Trophoblast cell (in vitro differentiated cells and primary cell): ENCODE measurements at regions not wholly inside any gene's neighbourhood (a gene's known extent, or its start where the extent isn't known, plus 50 kb on each side); places are given as distances from the start of the nearest gene placed in this dataset.

Source experiments
- DNase-seq, 2 donors: peaks; one replicate each; pipeline ENCODE4 v3.0.0-alpha.2; 2016
- H2AFZ ChIP-seq: 2 replicates; pipeline ENCODE4 v1.6.1; 2013; ENCODE audit warnings: low read length, moderate library complexity, mild to moderate bottlenecking; ENCODE audit not compliant: insufficient read depth, poor library complexity
- H2AK5ac ChIP-seq: 2 replicates; pipeline ENCODE4 v1.6.1; 2013; ENCODE audit warnings: mild to moderate bottlenecking, low read length
- H2BK120ac ChIP-seq: 2 replicates; pipeline ENCODE4 v1.6.1; 2013; ENCODE audit warnings: low read length, mild to moderate bottlenecking, moderate library complexity; ENCODE audit not compliant: insufficient read depth, poor library complexity
- H2BK12ac ChIP-seq: 2 replicates; pipeline ENCODE4 v1.6.1; 2013; ENCODE audit warnings: mild to moderate bottlenecking, low read length, moderate library complexity
- H2BK5ac ChIP-seq: 2 replicates; pipeline ENCODE4 v1.6.1; 2013; ENCODE audit warnings: low read length, low read depth, moderate library complexity, mild to moderate bottlenecking; ENCODE audit not compliant: poor library complexity
- H3K14ac ChIP-seq: 2 replicates; pipeline ENCODE4 v1.6.1; 2013; ENCODE audit warnings: mild to moderate bottlenecking, low read length
- H3K18ac ChIP-seq: 2 replicates; pipeline ENCODE4 v1.6.1; 2013; ENCODE audit warnings: mild to moderate bottlenecking, low read length
- H3K23ac ChIP-seq: 2 replicates; pipeline ENCODE4 v1.6.1; 2013; ENCODE audit warnings: low read length
- H3K27ac ChIP-seq: 2 replicates; pipeline ENCODE4 v1.5.1; 2013; ENCODE audit warnings: low read depth, mild to moderate bottlenecking, inconsistent platforms, low read length, moderate library complexity
- H3K27me3 ChIP-seq: 2 replicates; pipeline ENCODE4 v1.6.1; 2013; ENCODE audit warnings: inconsistent platforms, mild to moderate bottlenecking, low read length, moderate library complexity; ENCODE audit not compliant: insufficient read depth
- H3K36me3 ChIP-seq, 2 experiments: 1 replicate in 1 of 2; 2 replicates in 1 of 2; pipeline ENCODE4 v1.6.1; 2013; ENCODE audit warnings: low read length in 2 of 2, mild to moderate bottlenecking in 2 of 2, moderate library complexity in 1 of 2; ENCODE audit not compliant: insufficient read depth in 2 of 2, control insufficient read depth in 1 of 2
- H3K4ac ChIP-seq: 2 replicates; pipeline ENCODE4 v1.6.1; 2013; ENCODE audit warnings: low read depth, mild to moderate bottlenecking, low read length, moderate library complexity
- H3K4me1 ChIP-seq, 2 experiments: 1 replicate in 1 of 2; 2 replicates in 1 of 2; pipeline ENCODE4 v1.6.1; 2013; ENCODE audit warnings: low read length in 2 of 2, mild to moderate bottlenecking in 2 of 2, moderate library complexity in 1 of 2; ENCODE audit not compliant: insufficient read depth in 2 of 2, control insufficient read depth in 1 of 2
- H3K4me2 ChIP-seq: 2 replicates; pipeline ENCODE4 v1.6.1; 2013; ENCODE audit warnings: inconsistent platforms, mild to moderate bottlenecking, low read length, moderate library complexity
- H3K4me3 ChIP-seq: 2 replicates; pipeline ENCODE4 v1.5.1; 2013; ENCODE audit warnings: mild to moderate bottlenecking, low read depth, low read length, inconsistent platforms
- H3K79me1 ChIP-seq: one replicate; pipeline ENCODE4 v1.6.1; 2013; ENCODE audit warnings: low read length
- H3K79me2 ChIP-seq: 2 replicates; pipeline ENCODE4 v1.6.1; 2013; ENCODE audit warnings: low read length, mild to moderate bottlenecking; ENCODE audit not compliant: control insufficient read depth, insufficient read depth, poor library complexity
- H3K9ac ChIP-seq: 2 replicates; pipeline ENCODE4 v1.6.1; 2013; ENCODE audit warnings: mild to moderate bottlenecking, low read length
- H3K9me3 ChIP-seq: 2 replicates; pipeline ENCODE4 v1.6.1; 2013; ENCODE audit warnings: low read depth, mild to moderate bottlenecking, control low read depth, inconsistent platforms, low read length; ENCODE audit not compliant: insufficient read depth
- H4K12ac ChIP-seq: 2 replicates; pipeline ENCODE4 v1.6.1; 2013; ENCODE audit warnings: low read depth, mild to moderate bottlenecking, low read length, moderate library complexity
- H4K8ac ChIP-seq: 2 replicates; pipeline ENCODE4 v1.6.1; 2013; ENCODE audit warnings: low read depth, mild to moderate bottlenecking, low read length, moderate library complexity
- H4K91ac ChIP-seq: one replicate; pipeline ENCODE4 v1.6.1; 2013; ENCODE audit warnings: low read depth, mild to moderate bottlenecking, low read length, moderate library complexity
- WGBS: extraction: QIAGEN DNeasy Blood & Tissue Kit; methylation state at CpG from one replicate; pipeline ENCODE4 v1.1.7; 2013; ENCODE audit warnings: missing lambda C conversion rate; ENCODE audit not compliant: insufficient read length, insufficient coverage; ENCODE audit errors: extremely low coverage; 5-methylcytosine and 5-hydroxymethylcytosine counted together

GRCh38 chr2:121045245-121045644 is 239.8 kb downstream of the TFCP2L1 start:
- WGBS, result no CpG with 5 or more reads among the region's 11 CpGs
- H4K91ac ChIP-seq, result no peak overlapping the region
- no peak overlapping the region for H3K27ac ChIP-seq
- peaks cover 2% of the 10 kb centered on the region for H3K9me3 ChIP-seq
- H3K79me1 ChIP-seq, result no peaks in the 10 kb centered on the region
- H3K4ac ChIP-seq, result no peak overlapping the region
- no peak overlapping the region for H2BK5ac ChIP-seq
- H3K4me1 ChIP-seq, result no peaks in the 10 kb centered on the region
- peaks cover 3% of the 10 kb centered on the region for H3K27me3 ChIP-seq
- no peak overlapping the region for H4K12ac ChIP-seq
- H3K4me3 ChIP-seq, result no peak overlapping the region
- no peaks in the 10 kb centered on the region for H3K79me2 ChIP-seq
- H3K9ac ChIP-seq, result no peak overlapping the region
- H4K8ac ChIP-seq, result no peak overlapping the region
- H2BK120ac ChIP-seq, result no peak overlapping the region
- H3K36me3 ChIP-seq, result no peaks in the 10 kb centered on the region
- H3K23ac ChIP-seq, result no peak overlapping the region
- no peak overlapping the region for H2AFZ ChIP-seq
- no peak overlapping the region for H3K4me2 ChIP-seq
- no peak for DNase-seq
- H2AK5ac ChIP-seq, result no peak overlapping the region
- H3K14ac ChIP-seq, result no peak overlapping the region
- H2BK12ac ChIP-seq, result no peak overlapping the region
- no peak overlapping the region for H3K18ac ChIP-seq

DNA sequence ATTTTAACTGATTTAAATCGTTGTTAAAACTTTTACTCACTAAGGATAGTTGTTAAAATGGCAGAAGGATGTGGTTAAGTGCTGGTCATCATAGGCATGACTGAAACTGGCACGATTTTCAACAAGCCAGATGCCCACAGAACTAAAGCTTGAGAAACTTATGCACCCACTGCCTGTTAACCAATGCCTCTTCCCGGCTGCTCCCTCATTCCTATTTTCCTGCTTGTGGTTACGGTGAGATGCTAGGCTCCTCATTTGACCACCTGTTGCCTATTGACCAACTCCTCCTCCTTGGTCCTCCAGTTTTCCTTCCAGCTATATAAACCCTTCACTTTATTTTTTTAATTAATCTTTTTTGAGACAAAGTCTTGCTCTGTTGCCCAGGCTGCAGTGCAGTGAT is 238.7 kb downstream of the TFCP2L1 start:
- H3K14ac ChIP-seq, result no peak overlapping the region
- WGBS, result no CpG with 5 or more reads among the region's 4 CpGs
- no peak overlapping the region for H4K12ac ChIP-seq

DNA sequence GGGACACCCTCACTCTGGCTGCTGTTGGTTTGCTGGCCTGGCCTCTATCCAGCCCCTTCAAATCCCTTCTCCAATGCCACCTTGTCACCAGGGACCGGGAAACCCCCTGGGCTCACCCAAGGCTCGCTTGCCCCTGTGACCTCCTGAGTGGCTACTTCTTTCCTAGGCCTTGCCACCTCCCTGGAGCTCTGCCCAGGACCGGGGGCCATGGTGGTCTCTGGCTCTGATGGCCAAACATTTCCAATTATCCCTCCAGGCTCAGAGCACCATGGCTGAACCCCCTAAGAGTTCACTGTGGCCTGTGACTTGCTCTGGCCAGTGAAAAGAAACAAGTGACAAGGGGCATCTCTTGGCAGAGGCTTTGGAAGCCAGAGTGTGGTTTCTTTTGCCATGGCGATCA is 237.6 kb downstream of the TFCP2L1 start:
- no peaks in the 10 kb centered on the region for H3K36me3 ChIP-seq
- H3K79me1 ChIP-seq, result no peaks in the 10 kb centered on the region
- H4K8ac ChIP-seq, result no peak overlapping the region
- no peak for DNase-seq
- no peaks in the 10 kb centered on the region for H3K79me2 ChIP-seq
- H4K91ac ChIP-seq, result no peak overlapping the region
- no peak overlapping the region for H4K12ac ChIP-seq
- no peak overlapping the region for H3K4me2 ChIP-seq
- no peak overlapping the region for H3K9ac ChIP-seq
- H2BK120ac ChIP-seq, result no peak overlapping the region
- peaks cover 3% of the 10 kb centered on the region for H3K27me3 ChIP-seq
- H3K4ac ChIP-seq, result no peak overlapping the region
- no peak overlapping the region for H2AK5ac ChIP-seq
- no peak overlapping the region for H3K4me3 ChIP-seq
- no peak overlapping the region for H3K27ac ChIP-seq
- H3K4me1 ChIP-seq, result no peaks in the 10 kb centered on the region
- no peak overlapping the region for H3K23ac ChIP-seq
- no CpG with 5 or more reads among the region's 4 CpGs for WGBS
- no peak overlapping the region for H3K14ac ChIP-seq
- no peak overlapping the region for H2AFZ ChIP-seq
- H3K18ac ChIP-seq, result no peak overlapping the region
- H2BK12ac ChIP-seq, result no peak overlapping the region
- H3K9me3 ChIP-seq, result no peaks in the 10 kb centered on the region
- no peak overlapping the region for H2BK5ac ChIP-seq

More for the DNA sequence above, 238.7 kb downstream of the TFCP2L1 start:
- H3K79me2 ChIP-seq, result no peaks in the 10 kb centered on the region
- no peak overlapping the region for H3K18ac ChIP-seq
- no peak overlapping the region for H3K4ac ChIP-seq
- no peak overlapping the region for H3K4me2 ChIP-seq
- no peak overlapping the region for H4K91ac ChIP-seq
- H2AFZ ChIP-seq, result no peak overlapping the region
- H3K27me3 ChIP-seq, result peaks cover 3% of the 10 kb centered on the region
- no peak overlapping the region for H3K4me3 ChIP-seq
- no peak overlapping the region for H4K8ac ChIP-seq
- no peaks in the 10 kb centered on the region for H3K79me1 ChIP-seq
- H2BK5ac ChIP-seq, result no peak overlapping the region
- no peak overlapping the region for H2BK120ac ChIP-seq
- no peak overlapping the region for H2BK12ac ChIP-seq
- no peak overlapping the region for H3K23ac ChIP-seq
- H3K4me1 ChIP-seq, result no peaks in the 10 kb centered on the region
- H3K9ac ChIP-seq, result no peak overlapping the region
- no peak overlapping the region for H2AK5ac ChIP-seq
- DNase-seq, result no peak
- peaks cover 2% of the 10 kb centered on the region for H3K9me3 ChIP-seq
- H3K36me3 ChIP-seq, result no peaks in the 10 kb centered on the region
- H3K27ac ChIP-seq, result no peak overlapping the region

- no peak overlapping the region for H4K12ac ChIP-seq
- no peak overlapping the region for H2BK5ac ChIP-seq
- no peak overlapping the region for H3K4me2 ChIP-seq
- H3K4me3 ChIP-seq, result no peak overlapping the region
- H2AK5ac ChIP-seq, result no peak overlapping the region
- no peak overlapping the region for H3K9ac ChIP-seq
- H3K4ac ChIP-seq, result no peak overlapping the region
- H3K27ac ChIP-seq, result no peak overlapping the region
- H2BK120ac ChIP-seq, result no peak overlapping the region
- no peak overlapping the region for H3K23ac ChIP-seq
- H2AFZ ChIP-seq, result no peak overlapping the region
- no peak for DNase-seq
- WGBS, result no CpG with 5 or more reads among the region's 2 CpGs
- H4K8ac ChIP-seq, result no peak overlapping the region
- H3K9me3 ChIP-seq, result peaks cover 2% of the 10 kb centered on the region
- H3K14ac ChIP-seq, result no peak overlapping the region
- H3K18ac ChIP-seq, result no peak overlapping the region
- no peaks in the 10 kb centered on the region for H3K79me2 ChIP-seq
- H4K91ac ChIP-seq, result no peak overlapping the region
- no peaks in the 10 kb centered on the region for H3K27me3 ChIP-seq
- H3K36me3 ChIP-seq, result no peaks in the 10 kb centered on the region
- H3K79me1 ChIP-seq, result no peaks in the 10 kb centered on the region
- H3K4me1 ChIP-seq, result no peaks in the 10 kb centered on the region
- no peak overlapping the region for H2BK12ac ChIP-seq
These were observed 235.9 kb downstream of the TFCP2L1 start for GRCh38 chr2:121049131-121049530.
